ENCODE measurements at regions not wholly inside any gene's neighbourhood (a gene's known extent, or its start where the extent isn't known, plus 50 kb on each side); places are given as distances from the start of the nearest gene placed in this dataset.

GRCh38 chr1:79386730-79387129, 380.2 kb upstream of the ADGRL4 start:
- TF ChIP-seq CTCF (IDR thresholded peaks at IDR 0.05; ENCODE audit: low read depth, low read length, missing control alignments), result no peak
- no peak overlapping the region for H3K4me3 ChIP-seq (replicated peaks; ENCODE audit: low read depth, low read length)
- DNase-seq (ENCODE audit: extremely low read depth, low read depth), result no peak

GRCh38 chr1:79380078-79380477, 373.5 kb upstream of the ADGRL4 start:
- TF ChIP-seq CTCF (IDR thresholded peaks at IDR 0.05; ENCODE audit: low read depth, low read length, missing control alignments), result no peak
- no peak for DNase-seq (ENCODE audit: extremely low read depth, low read depth)
- H3K4me3 ChIP-seq (replicated peaks; ENCODE audit: low read depth, low read length), result no peak overlapping the region

GRCh38 chr1:79376106-79376505, 369.6 kb upstream of the ADGRL4 start:
- H3K4me3 ChIP-seq (replicated peaks; ENCODE audit: low read depth, low read length), result no peak overlapping the region
- DNase-seq (ENCODE audit: extremely low read depth, low read depth), result no peak
- no peak for TF ChIP-seq CTCF (IDR thresholded peaks at IDR 0.05; ENCODE audit: low read depth, low read length, missing control alignments)

- TF ChIP-seq CTCF (IDR thresholded peaks at IDR 0.05; ENCODE audit: low read depth, low read length, missing control alignments), result no peak
- H3K4me3 ChIP-seq (replicated peaks; ENCODE audit: low read depth, low read length), result no peak overlapping the region
- no peak for DNase-seq (ENCODE audit: extremely low read depth, low read depth)
Measured at GRCh38 chr1:79375352-79375751, 368.8 kb upstream of the ADGRL4 start.

- no peak overlapping the region for H3K4me3 ChIP-seq (replicated peaks; ENCODE audit: low read depth, low read length)
- no peak for TF ChIP-seq CTCF (IDR thresholded peaks at IDR 0.05; ENCODE audit: low read depth, low read length, missing control alignments)
- DNase-seq (ENCODE audit: extremely low read depth, low read depth), result no peak
Measured at GRCh38 chr1:79374397-79374796, 367.9 kb upstream of the ADGRL4 start.

GRCh38 chr1:79373481-79374125, 367.1 kb upstream of the ADGRL4 start:
- no peak for DNase-seq (ENCODE audit: extremely low read depth, low read depth)
- no peak overlapping the region for H3K4me3 ChIP-seq (replicated peaks; ENCODE audit: low read depth, low read length)
- TF ChIP-seq CTCF (IDR thresholded peaks at IDR 0.05; ENCODE audit: low read depth, low read length, missing control alignments), result no peak

GRCh38 chr1:79371802-79372201, 365.3 kb upstream of the ADGRL4 start:
- TF ChIP-seq CTCF (IDR thresholded peaks at IDR 0.05; ENCODE audit: low read depth, low read length, missing control alignments), result no peak
- no peak overlapping the region for H3K4me3 ChIP-seq (replicated peaks; ENCODE audit: low read depth, low read length)

More at GRCh38 chr1:79371802-79372201, 365.3 kb upstream of the ADGRL4 start:
- no peak for DNase-seq (ENCODE audit: extremely low read depth, low read depth)
